ENCODE measurements at regions not wholly inside any gene's neighbourhood (a gene's known extent, or its start where the extent isn't known, plus 50 kb on each side); places are given as distances from the start of the nearest gene placed in this dataset.

GRCh38 chr12:58681730-58682129 is 238.6 kb downstream of the LRIG3 start:
- TF ChIP-seq, protein P1, sequence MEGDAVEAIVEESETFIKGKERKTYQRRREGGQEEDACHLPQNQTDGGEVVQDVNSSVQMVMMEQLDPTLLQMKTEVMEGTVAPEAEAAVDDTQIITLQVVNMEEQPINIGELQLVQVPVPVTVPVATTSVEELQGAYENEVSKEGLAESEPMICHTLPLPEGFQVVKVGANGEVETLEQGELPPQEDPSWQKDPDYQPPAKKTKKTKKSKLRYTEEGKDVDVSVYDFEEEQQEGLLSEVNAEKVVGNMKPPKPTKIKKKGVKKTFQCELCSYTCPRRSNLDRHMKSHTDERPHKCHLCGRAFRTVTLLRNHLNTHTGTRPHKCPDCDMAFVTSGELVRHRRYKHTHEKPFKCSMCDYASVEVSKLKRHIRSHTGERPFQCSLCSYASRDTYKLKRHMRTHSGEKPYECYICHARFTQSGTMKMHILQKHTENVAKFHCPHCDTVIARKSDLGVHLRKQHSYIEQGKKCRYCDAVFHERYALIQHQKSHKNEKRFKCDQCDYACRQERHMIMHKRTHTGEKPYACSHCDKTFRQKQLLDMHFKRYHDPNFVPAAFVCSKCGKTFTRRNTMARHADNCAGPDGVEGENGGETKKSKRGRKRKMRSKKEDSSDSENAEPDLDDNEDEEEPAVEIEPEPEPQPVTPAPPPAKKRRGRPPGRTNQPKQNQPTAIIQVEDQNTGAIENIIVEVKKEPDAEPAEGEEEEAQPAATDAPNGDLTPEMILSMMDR (IDR thresholded peaks at IDR 0.05), result no peak
- TF ChIP-seq POLR2A (IDR thresholded peaks at IDR 0.05), result no peak
